Germinal center (tissue), 1 donor: ENCODE measurements at regions not wholly inside any gene's neighbourhood (a gene's known extent, or its start where the extent isn't known, plus 50 kb on each side); places are given as distances from the start of the nearest gene placed in this dataset.

Source experiments
- DNase-seq: peaks from one replicate; pipeline ENCODE4 v3.0.0; 2012; ENCODE audit warnings: mixed read lengths, low spot score

GRCh38 chr5:159385536-159385935, 55.2 kb upstream of the IL12B start:
- no peak for DNase-seq

GRCh38 chr5:159386028-159386711, 55.9 kb upstream of the IL12B start:
- DNase-seq: no peak

GRCh38 chr5:159392871-159393270, 62.6 kb upstream of the IL12B start:
- DNase-seq: no peak

DNA sequence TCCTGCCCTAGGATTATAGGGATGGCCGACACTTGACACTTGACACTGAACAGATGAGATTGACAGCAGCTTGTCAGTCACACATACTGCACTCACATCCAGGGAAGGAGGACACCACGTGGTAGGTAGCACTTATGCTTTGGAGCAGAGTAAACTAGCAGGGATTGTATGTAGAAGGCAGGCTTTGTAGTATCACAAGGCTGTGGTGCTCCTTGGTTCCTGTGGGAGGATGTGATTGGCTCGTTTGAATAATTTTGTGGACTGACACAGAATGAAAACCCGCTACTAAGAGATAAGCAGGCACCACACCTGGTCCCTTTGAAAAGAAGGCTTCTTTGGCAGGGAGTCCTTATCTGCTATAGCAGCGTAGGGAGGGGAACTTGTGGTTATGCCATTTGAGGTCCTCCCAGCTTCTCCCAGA, 63.6 kb upstream of the IL12B start:
- DNase-seq: no peak

DNA sequence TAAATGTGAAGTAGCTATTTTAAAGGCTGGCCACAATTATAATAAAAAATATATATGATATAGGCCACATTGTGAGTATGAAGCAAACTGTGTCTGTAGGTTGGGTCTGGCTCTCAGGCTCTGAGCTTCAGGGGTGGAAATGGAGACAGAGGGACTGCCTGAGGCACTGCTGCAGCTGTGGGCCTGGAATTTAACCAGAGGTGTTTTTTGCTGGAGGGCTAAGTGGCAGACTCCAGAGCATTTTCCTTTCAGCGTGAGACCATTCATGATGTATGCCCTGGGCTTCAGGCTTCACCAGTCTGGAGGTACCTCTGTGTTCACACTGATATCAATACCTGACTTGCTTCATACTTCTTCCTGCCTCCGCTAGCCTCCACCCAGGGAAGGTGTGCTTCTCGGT, 64.9 kb upstream of the IL12B start:
- no peak for DNase-seq

- DNase-seq: no peak
Measured at GRCh38 chr5:159398936-159399335, 68.6 kb upstream of the IL12B start.

- no peak for DNase-seq
Measured at GRCh38 chr5:159400476-159400875, 70.2 kb upstream of the IL12B start.

DNA sequence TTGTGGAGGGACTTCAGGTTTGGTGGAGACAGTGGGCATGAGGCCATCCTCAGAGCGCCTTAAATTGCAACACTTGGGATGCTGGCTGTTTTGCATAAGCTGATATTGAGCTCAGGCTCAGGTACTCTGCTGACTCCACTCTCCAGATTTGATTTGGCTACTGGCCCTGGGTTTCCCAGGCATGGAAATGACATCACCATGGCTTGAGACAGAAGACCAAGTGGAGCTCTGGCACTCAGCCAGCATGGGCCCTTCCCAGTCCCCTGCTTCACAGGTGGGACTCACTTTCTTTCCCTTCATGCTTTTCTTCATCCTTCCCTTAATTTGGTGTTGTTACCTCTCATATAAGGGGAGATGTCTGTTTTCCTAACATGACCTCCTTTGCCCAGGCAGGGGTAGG, 72.0 kb upstream of the IL12B start:
- DNase-seq: no peak

GRCh38 chr5:159402856-159403255, 72.6 kb upstream of the IL12B start:
- DNase-seq: no peak

GRCh38 chr5:159403906-159404681, 73.8 kb upstream of the IL12B start:
- DNase-seq: no peak

DNA sequence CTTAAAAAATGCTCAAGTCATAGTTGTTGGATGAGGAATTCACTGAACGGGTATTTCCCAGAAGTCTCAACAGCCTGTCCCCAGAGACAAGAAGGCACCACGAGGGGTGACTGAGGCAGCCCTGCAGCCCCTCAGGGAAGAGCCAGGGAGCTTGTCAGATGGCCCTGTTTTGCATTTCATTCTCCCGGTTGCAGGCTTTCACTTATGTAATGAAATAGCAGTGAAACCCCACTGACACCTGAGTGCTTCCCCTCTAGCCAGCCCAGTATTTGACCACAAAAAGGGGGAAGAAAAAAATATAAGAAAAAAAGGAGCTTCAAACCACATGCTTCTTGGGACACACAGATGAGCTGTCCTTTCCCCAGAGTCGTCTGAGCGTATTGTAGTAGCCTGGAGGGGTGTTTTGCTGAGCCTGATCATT, 75.3 kb upstream of the IL12B start:
- DNase-seq: peak; percentile 65

GRCh38 chr5:159406571-159406970, 76.3 kb upstream of the IL12B start:
- no peak for DNase-seq

DNA sequence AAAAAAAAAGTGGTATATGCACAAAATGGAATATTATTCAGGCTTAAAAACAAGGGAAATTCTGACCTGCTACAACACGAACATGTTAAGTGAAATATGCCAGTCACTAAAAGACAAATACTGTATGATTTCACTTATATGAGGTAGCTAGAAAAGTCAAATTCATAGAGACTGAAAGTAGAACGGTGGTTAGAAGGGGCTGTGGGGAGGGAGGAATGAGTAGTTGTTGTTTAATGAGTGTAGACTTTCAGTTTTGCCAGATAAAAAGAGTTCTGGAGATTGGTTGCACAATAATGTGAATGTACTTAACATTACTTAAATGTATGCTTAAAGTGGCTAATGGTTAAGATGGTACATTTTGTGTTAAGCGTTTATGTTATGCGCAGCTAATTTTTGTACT, 79.5 kb upstream of the IL12B start:
- no peak for DNase-seq

DNA sequence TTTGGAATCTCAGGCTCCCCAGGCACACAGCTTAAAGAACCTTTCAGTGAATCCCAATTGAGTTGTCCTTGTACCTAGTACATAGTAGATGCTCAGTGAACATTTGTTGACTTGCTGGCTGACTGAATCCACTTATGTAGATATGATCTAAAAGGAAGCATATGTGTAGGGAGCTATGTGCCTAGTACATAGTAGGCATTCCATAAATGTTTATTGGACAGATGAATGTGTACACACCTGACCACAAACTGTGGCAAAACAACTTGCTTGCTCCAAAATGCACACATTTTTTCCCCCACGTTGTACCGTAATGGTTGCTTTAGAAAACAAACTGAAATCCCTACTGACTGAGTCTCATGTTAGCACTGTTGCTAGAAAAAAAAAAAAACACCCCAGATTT, 80.2 kb upstream of the IL12B start:
- no peak for DNase-seq

- DNase-seq: no peak
Measured at GRCh38 chr5:159411115-159411514, 80.8 kb upstream of the IL12B start.

DNA sequence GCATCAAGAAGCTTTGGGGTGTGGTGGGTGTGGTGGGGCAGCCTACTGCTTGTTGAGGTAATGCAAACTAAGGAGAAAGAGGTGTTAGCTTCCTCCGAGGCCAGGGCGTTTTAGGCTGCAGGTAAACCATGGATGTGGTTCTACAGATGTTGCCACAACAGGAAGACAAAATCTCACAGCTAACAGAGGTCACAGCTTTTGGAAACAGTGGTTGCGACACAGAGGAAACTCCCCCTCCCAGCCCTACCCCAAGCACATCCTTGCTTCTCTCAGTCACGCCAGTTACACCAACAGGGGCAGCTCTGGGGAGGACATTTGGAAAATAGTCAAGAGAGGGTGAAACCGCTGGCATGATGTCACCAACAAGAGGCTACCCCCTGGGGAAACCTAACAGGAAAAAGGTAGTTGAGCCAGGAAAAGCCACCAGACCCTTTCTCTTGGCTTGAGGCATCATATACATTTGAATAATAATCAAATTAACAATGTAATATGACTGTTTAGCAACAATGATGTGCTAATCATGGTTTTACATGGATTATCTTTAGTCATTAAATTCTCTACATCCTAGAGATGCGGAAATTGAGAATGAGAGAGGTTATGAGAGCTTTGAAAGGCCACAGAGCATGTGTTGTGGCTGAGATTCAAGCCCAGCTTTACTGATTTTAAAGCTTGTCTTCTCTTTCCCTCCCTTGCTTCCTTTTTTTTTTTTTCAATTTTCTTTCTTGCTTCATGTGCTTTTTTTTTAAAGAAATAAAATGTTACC, 82.2 kb upstream of the IL12B start:
- DNase-seq: peak; percentile 56

DNA sequence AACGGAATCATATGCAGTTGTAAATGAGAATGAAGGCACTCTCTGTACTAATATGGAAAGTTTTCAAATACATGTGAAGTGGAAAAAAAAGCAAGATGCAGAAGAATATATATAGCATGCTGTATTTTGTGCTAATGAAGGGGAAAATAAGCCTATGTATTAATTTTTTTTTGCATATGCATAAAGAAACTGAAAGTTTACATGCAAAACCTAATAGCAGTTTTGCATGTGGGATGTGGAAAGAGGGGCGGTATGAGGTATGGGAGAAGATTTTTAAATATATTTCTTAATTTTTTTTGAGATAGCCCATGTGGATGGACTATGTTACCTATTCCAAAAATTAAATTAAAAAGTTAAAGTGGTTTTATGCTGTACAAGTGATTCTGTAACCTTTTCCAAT, 83.7 kb upstream of the IL12B start:
- DNase-seq: peak; percentile 45

- peak; percentile 40 for DNase-seq
Measured at GRCh38 chr5:159415301-159415937, 85.1 kb upstream of the IL12B start.

- DNase-seq: no peak
Measured at GRCh38 chr5:159416438-159416837, 86.2 kb upstream of the IL12B start.

- DNase-seq: no peak
Measured at GRCh38 chr5:159417170-159417569, 86.9 kb upstream of the IL12B start.

DNA sequence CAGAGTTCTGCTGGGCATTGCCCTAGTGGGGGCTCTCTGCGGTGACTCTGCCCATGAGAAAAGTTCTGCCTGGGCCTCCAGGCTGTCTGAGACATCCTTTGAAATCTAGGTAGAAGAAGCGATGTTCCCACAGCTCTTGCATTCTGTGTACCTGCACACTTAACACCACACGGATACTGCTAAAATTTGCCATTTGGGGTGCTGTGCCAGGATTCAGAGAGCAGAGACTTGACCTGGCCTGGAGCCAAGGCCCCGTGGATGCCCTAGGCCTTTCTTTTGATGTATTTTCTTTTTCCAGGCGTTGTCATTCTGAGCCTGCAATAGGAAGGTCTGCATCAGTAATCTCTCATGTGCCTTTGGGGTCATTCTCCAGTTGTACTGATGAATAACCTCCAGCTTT, 89.3 kb upstream of the IL12B start:
- DNase-seq: no peak

- no peak for DNase-seq
Measured at GRCh38 chr5:159420940-159421339, 90.7 kb upstream of the IL12B start.
